RWPE2 (cell line): ENCODE measurements at regions not wholly inside any gene's neighbourhood (a gene's known extent, or its start where the extent isn't known, plus 50 kb on each side); places are given as distances from the start of the nearest gene placed in this dataset.

Experiments used
- ATAC-seq: fragments of 200-7000 bp; cut with Tn5 transposase; 3 replicates; pipeline ENCODE4 v1.9.1; 2021; ENCODE audit warnings: low read depth
- DNase-seq: peaks from one replicate; pipeline ENCODE4 v3.0.0-alpha.2; 2020; ENCODE audit warnings: low spot score
- H3K27ac ChIP-seq: fragments of 450-650 bp; 2 replicates; pipeline ENCODE4 v1.5.1; 2017; ENCODE audit warnings: mild to moderate bottlenecking; ENCODE audit not compliant: poor library complexity, severe bottlenecking
- H3K27me3 ChIP-seq: fragments of 250-450 bp; sonication (Bioruptor Pico); 2 replicates; pipeline ENCODE4 v1.5.1; 2021; ENCODE audit warnings: mild to moderate bottlenecking, moderate library complexity; ENCODE audit not compliant: insufficient read depth, poor library complexity, severe bottlenecking
- H3K36me3 ChIP-seq: fragments of 250-450 bp; sonication (Bioruptor Pico); 2 replicates; pipeline ENCODE4 v1.5.1; 2020; ENCODE audit warnings: low read depth, mild to moderate bottlenecking, moderate library complexity
- H3K4me1 ChIP-seq: fragments of 250-450 bp; sonication (Bioruptor Pico); 2 replicates; pipeline ENCODE4 v1.5.1; 2021; ENCODE audit warnings: mild to moderate bottlenecking, moderate library complexity; ENCODE audit not compliant: insufficient read depth, poor library complexity, severe bottlenecking
- H3K4me3 ChIP-seq: fragments of 250-450 bp; sonication (Bioruptor Pico); 2 replicates; pipeline ENCODE4 v1.5.1; 2021; ENCODE audit warnings: mild to moderate bottlenecking, moderate library complexity; ENCODE audit not compliant: severe bottlenecking
- H3K9me3 ChIP-seq: fragments of 250-450 bp; sonication (Bioruptor Pico); 2 replicates; pipeline ENCODE4 v1.5.1; 2021; ENCODE audit warnings: mild to moderate bottlenecking, moderate library complexity; ENCODE audit not compliant: severe bottlenecking
- TF ChIP-seq, protein P1 (sequence below): fragments of 450-650 bp; IDR thresholded peaks from one replicate; pipeline ENCODE4 v1.5.1; 2017; ENCODE audit warnings: mild to moderate bottlenecking, moderate library complexity; ENCODE audit not compliant: poor library complexity, severe bottlenecking

DNA sequence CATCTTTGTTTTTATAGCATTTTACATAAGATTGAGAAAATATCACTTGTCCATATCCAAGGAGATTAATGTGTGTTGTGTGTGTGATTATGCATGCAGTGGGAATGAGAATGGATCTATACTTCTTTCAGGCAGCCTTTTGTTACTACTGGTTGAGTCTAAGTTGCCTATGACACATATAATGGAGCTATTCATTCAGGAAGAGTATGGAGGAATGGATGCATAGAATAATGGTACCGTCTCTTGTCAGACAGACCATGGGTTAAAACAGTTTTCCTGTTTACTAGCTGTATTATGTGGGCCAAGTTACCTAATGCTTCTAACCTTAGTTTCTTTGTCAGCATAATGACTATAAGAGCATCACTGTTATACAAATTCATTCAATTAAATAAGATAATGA is 155.4 kb upstream of the KYNU start:
- no peak overlapping the region for H3K4me3 ChIP-seq
- H3K27me3 ChIP-seq = no peaks in the 10 kb centered on the region
- H3K36me3 ChIP-seq = no peaks in the 10 kb centered on the region
- TF ChIP-seq, protein P1, sequence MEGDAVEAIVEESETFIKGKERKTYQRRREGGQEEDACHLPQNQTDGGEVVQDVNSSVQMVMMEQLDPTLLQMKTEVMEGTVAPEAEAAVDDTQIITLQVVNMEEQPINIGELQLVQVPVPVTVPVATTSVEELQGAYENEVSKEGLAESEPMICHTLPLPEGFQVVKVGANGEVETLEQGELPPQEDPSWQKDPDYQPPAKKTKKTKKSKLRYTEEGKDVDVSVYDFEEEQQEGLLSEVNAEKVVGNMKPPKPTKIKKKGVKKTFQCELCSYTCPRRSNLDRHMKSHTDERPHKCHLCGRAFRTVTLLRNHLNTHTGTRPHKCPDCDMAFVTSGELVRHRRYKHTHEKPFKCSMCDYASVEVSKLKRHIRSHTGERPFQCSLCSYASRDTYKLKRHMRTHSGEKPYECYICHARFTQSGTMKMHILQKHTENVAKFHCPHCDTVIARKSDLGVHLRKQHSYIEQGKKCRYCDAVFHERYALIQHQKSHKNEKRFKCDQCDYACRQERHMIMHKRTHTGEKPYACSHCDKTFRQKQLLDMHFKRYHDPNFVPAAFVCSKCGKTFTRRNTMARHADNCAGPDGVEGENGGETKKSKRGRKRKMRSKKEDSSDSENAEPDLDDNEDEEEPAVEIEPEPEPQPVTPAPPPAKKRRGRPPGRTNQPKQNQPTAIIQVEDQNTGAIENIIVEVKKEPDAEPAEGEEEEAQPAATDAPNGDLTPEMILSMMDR = no peak
- H3K27ac ChIP-seq = no peak overlapping the region
- no peaks in the 10 kb centered on the region for H3K9me3 ChIP-seq
- no peak for DNase-seq
- ATAC-seq = no peak
- no peaks in the 10 kb centered on the region for H3K4me1 ChIP-seq

DNA sequence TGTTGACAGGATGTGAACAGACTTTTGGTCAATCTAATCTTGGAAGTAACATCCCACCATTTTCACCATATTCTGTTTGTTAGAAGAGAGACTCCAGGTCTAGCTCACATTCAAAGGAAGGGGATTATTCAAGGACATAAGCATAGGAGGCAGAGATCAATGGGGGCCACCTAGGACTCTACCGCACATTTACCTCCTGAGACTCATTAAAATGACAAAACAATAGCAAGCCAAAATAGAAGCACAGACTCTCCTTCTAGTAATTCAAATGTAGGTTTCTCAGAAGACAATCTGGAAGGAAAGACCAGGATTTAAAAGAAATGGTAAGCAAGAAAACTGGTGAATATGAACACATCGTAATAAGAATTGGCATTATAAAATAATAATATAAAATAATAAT is 156.4 kb upstream of the KYNU start:
- Histone ChIP-seq H3K27ac (no peak overlapping the region), H3K4me1 (no peaks in the 10 kb centered on the region), H3K36me3 (no peaks in the 10 kb centered on the region), H3K9me3 (no peaks in the 10 kb centered on the region), H3K4me3 (no peak overlapping the region), H3K27me3 (no peaks in the 10 kb centered on the region)
- ATAC-seq = no peak
- DNase-seq = no peak
- TF ChIP-seq, protein P1 = no peak

DNA sequence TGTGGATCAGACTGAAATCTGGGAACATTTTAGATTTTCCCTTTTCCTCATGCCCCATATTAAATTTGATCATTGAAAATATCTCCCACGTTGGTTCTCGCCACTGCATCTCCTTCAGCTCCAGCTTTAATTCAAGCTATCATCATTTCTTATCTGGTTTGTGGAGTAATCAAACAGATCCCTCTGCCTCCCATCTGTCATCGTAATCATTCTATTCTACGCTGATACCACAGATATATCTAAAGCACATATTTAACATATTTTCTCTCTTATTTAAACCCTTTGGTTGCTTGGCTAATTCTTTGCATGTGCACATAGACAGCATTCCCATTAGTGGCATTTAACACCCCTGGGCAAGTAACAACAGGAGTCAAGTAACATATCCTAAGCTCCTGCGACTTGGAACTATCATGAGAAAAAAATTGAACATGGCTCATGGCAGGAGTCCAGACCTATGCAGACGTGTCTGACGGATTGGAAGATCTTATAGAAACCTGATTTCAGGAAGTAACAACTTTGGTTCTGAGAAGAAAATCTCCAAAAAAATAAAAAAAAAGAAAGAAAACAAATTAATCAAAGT is 158.8 kb upstream of the KYNU start:
- no peak overlapping the region for H3K27ac ChIP-seq
- no peaks in the 10 kb centered on the region for H3K27me3 ChIP-seq
- no peak for DNase-seq
- no peak overlapping the region for H3K4me3 ChIP-seq
- no peaks in the 10 kb centered on the region for H3K9me3 ChIP-seq
- TF ChIP-seq, protein P1 = no peak
- H3K4me1 ChIP-seq = no peaks in the 10 kb centered on the region
- ATAC-seq = no peak
- no peaks in the 10 kb centered on the region for H3K36me3 ChIP-seq

DNA sequence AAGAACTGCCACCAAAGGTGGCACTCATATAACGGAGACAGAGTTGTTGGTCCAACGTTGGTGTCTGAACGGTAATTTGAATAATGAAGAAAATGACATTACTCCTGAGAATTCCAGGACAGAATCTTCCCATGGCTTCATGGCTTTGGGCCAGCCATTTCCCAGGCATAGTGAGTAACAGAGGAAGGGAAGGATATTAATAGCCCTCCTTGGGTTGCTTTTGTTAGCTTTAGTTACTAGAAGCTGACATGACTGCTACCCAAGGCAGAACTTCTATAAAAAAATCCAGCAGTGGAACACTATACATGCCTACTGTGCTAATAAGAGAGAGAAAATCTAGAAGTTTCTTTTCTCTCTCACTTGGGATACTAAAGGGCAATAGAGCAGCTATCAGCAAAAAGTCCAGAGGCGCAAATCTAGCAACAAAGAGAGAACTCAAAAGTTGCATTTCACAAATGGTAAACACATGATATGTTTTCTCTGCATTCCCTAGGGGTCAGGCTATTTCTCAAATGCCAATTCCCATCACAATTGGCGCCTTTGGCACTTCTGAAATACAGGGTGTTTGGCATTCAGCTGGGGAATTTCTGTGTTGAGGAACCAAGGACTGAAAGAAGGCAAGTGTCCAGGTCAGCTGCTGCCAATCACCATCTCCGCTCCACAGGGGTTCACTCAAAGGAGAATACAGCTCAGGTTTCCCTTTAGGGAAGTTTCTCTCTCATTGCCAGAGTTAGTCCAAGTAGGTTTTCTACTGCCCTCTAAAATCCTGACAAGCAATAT is 160.8 kb upstream of the KYNU start:
- Histone ChIP-seq H3K4me1 (no peaks in the 10 kb centered on the region), H3K27ac (no peak overlapping the region), H3K27me3 (no peaks in the 10 kb centered on the region), H3K4me3 (no peak overlapping the region), H3K36me3 (no peaks in the 10 kb centered on the region), H3K9me3 (no peaks in the 10 kb centered on the region)
- TF ChIP-seq, protein P1 = no peak
- DNase-seq = no peak
- ATAC-seq = no peak

DNA sequence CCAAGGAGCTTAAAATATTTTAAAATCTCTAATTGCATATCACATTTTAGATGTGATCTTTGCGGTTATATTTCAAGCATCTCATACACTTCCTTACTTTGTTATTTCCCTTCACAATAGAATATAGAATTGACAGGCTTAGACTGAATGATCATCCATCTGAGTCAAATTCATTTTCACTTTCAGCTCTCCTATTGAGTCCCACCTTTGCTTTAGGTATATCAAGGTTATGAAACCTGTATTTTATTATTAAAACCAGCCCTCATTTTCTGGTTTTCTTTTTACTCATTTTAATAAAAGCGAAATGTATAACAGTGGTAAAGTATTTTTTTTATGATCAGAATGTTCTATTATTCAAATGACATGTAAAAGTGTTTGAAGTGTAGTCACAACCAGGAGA is 162.9 kb upstream of the KYNU start:
- ATAC-seq = no peak
- no peaks in the 10 kb centered on the region for H3K4me1 ChIP-seq
- no peak for DNase-seq
- no peaks in the 10 kb centered on the region for H3K27me3 ChIP-seq
- H3K9me3 ChIP-seq = no peaks in the 10 kb centered on the region
- no peak overlapping the region for H3K27ac ChIP-seq
- H3K36me3 ChIP-seq = no peaks in the 10 kb centered on the region
- TF ChIP-seq, protein P1 = no peak
- no peak overlapping the region for H3K4me3 ChIP-seq
